Pulmonary artery endothelial cell (primary cell): ENCODE measurements at regions not wholly inside any gene's neighbourhood (a gene's known extent, or its start where the extent isn't known, plus 50 kb on each side); places are given as distances from the start of the nearest gene placed in this dataset.
"Not testable (repeated sequence)": the region's sequence is repeated elsewhere in the genome, so short reads cannot be mapped to it uniquely, and the experiment has no call there.

ENCODE experiments used
- DNase-seq: peaks from one replicate; pipeline ENCODE4 v3.0.0-alpha.2; 2011; ENCODE audit warnings: low read depth, low spot score

DNA sequence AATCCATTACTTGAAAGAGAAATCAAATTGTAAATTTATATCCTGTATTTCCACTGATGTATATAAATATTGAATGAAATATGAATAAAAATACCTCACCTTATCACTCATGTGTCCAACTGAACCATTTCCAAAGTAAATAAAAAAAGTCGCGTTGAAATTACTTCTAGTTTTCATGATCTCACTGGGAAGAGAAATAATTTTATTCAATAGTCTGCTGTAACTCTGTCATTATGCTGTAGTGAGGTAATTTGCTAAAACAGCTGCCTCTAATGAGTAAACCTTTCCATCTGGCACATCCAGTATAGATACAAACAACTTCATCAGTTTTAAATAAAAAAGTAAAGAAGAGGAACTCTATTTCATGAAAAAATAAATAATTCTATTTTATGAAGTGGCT is 611.5 kb downstream of the ZNF608 start:
- DNase-seq = no peak

DNA sequence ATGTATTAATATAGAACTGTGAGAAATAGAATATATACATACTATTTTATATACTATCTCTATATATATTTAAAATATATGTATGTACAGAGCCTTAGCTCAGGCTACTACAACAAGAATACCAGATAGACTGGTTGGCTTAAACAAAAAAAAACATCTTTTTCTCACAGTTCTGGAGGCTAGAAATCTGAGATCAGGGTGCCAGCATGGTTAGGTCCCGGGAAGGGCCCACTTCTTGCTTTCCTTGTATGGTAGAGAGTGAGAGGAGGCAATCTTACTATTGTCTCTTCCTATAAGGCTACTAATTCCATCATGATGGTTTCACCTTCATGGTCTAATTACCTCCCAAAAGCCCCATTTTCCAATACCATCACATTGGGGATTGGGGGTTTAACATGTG is 613.0 kb downstream of the ZNF608 start:
- no peak for DNase-seq

DNA sequence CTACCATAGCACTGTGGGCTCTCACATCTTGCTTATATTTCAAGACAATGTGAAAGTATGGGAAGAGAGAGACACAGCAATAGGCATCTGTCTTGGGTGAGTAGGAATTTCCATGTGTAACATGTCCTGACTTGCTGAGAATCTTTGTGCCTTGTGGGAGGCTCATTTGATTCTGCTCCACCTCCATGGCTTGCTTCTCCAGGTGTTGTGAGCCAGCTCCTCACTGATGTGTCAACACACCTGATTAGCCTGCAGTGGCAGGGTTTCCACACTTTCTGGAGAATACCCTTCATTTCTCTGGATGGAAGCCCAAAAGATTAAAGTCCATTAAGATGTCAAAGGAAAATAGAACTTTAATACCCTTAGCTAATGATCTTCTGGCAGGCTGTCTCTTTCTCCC is 613.6 kb downstream of the ZNF608 start:
- DNase-seq = no peak

DNA sequence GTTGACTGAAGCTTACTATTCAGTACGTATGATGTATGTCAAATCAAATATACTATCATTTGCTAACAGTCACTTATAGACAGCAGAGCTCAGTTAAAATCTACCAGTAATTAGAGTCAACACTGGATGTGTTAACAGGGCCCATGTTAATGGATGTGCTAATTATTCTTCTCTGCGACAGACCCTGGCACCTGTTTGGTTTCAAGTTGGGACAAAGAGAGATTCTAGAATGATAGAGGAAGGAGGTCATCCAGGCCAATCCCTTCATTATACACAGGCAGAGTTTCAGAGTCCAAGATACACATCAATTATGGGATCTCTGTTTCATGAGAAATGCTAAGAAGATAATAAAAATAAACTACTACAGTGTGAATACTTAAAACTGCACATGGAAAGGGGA is 615.0 kb downstream of the ZNF608 start:
- no peak for DNase-seq

DNA sequence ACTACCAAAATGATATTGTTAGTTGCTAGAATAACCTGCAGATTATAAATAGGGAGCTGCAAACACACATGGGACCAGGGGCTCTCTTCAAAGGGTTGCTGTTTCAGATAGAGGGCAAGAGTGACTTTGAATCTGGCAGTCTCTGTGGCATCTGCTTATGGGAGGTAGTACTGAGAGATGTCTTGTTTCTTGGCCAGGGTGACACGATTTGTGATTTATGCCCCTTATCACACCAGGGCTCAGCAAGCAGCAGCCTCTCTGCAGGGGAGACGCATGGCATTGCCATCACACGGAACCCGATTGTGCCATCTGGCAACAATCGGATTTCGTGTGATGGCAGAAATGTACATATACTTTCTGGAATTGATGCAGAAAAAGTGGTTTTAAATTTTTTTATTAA is 615.6 kb downstream of the ZNF608 start:
- no peak for DNase-seq

DNA sequence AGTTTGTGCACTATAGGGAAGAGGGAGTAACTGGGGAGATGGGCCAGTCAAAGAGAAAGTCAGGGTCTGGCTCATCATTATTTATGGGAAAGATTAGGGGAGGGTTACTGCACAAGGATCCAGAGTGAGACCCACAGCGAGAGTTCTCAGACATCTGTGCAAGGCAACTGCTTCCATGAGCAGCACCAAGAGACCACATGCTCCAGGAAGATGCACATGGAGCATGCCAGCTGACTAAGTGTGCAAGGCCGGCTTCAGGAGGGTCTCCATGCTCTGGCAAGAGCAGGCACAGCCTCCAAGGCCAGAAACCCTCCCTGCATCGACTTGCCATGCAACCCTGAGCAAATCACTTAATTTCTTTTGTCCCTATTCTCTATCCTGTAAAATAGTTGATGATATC is 616.9 kb downstream of the CSNK1G3 start:
- DNase-seq = no peak

DNA sequence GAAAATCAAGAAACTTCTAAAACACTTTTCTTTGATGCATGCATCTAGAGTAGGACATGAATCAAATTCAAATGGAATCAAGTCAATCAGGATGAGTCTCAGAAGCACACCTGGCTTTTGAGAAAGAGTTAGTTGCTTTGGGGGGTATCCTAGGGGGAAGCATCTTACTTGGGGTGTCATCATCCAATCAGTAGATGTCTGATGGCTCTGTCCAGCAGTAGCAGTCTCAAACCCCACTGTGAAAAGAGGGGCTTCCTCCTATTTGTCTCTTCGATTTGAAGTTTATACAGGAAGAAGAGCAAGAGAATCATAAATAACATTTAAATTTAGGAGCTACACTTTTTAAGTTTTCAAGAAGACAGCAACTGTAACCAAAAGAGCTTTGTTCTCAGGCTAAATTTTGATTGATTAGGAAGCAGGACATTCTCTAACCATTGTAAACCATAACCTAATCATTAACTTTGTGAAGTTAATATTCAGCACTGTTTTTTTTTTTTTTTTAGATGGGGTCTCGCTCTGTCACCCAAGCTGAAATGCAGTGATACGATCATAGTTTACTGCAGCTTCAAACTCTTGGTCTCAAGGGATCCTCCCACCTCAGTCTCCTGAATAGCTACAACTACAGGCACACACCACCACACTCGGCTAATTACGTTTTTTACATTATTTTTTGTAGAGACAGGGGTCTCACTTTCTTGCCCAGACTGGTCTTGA is 614.7 kb downstream of the CSNK1G3 start:
- no peak for DNase-seq

DNA sequence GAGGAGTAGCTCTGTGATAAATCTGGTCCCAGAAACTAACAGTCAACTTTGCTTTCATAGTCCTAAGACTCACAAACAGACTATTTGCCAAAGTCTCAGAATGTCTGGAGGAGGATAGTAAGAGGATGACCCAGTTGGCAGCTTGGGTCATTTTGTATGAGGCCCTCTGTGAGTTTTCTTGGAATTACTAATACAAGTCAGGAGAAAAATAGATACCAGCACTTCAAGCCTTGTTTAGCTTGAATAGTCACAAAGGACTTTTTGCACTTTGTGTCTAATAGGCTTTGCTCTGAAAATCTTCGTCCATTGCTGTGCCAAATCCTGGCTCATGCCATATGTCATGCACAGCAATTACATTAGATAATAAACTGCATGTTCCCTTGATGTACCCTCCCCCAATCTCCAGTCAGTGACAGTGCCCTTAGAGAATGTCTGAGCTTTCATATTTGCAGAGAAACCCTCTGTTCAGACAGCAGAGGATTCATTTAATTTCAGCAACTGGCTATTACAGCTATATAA is 612.8 kb downstream of the CSNK1G3 start:
- DNase-seq = no peak

DNA sequence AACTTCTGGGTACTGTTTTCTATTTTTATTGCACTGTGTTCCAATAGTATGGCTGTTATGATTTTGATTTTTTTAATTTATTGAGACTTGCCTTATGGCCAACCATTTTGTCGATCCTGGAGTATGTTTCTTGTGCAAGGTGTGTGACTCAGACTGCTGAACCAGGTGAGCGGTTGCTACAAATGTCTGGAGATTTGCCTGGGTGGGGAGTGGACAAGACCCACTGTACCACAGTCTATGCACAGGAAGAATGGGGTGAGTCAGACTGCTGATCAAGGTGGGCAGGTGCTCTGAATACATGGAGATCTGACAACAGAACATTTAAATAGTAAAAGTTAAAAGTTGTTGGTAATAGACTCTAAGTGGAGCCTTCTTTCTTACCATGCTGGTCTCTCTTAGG is 609.2 kb downstream of the CSNK1G3 start:
- no peak for DNase-seq

DNA sequence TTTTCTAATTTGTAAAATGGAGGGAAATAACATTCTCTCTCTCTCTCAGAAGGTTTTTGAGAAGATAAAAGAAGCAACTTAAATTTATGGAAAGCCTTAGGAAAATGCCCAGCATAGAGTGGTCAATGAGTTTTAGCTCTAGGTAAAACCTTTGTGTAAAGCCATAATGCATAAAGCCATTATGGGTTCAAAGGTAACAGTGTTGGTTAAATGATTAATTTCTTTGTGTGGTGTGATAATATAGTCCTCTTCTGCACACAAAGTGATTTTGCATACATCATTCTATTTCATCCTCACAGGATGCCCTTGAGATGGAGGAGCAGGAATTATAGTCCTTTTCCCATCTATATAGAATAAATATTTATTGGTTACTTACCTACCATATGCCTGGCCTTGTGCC is 602.9 kb downstream of the CSNK1G3 start:
- DNase-seq = no peak

DNA sequence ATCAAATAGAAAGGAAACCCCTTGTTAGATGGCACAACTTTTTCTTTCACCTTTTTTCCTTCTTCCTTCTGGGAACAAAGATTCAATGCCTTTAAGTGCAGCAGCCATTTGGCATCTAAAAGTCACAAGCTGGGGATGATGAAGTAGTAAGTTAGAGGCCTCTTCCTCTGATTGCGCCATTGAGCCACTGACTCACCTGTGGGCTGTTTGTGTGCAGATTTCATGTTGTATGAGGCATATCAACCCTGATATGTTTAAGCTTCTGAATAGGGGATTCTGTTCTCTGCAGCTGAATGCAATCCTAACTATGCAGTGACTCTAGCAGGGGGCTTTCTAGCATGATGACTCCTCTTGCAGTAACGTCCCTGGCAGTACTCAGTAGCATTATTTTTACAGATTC is 599.9 kb downstream of the CSNK1G3 start:
- no peak for DNase-seq

DNA sequence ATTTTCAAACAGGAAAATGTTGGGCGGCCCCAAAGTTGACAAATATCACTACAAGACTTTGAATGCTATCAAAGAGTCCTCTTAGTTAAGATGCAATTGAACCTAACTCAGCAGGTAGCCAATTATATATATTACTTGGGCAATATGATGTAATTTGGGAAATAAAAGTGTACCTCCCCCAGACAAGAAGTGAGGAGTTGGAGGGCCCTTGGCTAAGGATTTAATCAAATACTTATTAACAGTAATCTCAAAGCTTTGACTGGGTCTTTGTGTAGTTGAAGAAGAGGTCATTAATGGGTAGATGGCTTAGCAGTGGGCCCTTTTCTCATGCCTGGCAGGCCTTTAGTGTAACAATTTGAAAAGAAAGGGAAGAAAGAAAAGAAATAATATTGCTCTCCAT is 599.0 kb downstream of the CSNK1G3 start:
- DNase-seq = no peak

DNA sequence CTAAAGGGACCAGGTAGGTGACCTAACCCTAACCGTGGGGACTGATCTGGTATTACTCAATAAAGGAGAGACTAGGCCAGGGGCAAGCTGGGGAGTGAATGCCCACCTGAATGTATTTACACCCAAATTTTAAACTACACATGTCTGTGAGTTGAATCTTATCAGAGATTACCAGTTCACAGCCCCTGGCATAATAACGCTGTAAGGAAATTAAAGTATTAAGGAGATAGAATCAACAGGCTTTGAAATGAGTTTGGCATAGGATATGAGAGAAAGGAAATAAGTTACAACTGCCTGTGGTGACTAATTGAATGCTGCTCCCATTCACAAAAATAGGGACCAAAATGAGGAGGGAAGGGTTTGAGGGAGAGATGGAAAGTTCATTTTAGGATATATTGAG is 593.3 kb downstream of the CSNK1G3 start:
- DNase-seq = no peak

DNA sequence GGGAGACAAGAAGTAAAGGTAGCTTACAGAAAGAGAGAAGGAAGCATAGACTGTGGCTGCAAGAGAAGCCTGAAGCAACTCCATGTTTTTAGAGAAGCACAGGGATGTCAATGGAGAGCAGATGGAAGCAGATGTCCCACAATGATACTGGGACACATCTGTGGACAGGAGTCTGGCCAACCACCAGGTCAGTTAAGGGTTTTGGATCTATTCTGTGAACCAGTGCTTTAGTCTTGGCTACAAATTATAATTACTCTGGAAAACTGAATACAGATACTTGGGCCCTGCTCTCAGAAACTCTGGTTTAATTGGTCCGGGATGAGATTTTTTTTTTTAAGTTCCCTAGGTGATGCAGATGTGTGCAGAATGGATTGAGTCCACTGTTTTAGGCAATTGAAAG is 592.8 kb downstream of the CSNK1G3 start:
- DNase-seq = no peak

DNA sequence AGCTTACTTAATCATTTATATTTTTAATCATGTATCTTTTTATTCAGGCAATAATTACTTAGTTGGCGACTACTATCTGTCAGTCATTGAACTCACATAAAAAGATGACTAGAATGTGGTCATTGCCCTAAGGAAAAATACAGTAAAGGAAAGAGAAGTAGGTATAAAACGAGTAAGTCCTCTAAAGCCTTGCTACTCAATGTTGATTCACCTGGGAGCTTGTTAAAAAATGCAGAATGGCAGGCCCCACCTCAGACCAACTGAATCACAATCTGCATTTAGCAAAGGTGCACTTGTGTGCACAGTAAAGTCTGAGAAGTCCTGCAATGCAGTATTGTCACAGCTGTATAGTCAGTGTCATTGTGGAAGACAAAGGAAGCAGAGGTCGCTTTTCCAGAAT is 592.4 kb downstream of the CSNK1G3 start:
- no peak for DNase-seq

DNA sequence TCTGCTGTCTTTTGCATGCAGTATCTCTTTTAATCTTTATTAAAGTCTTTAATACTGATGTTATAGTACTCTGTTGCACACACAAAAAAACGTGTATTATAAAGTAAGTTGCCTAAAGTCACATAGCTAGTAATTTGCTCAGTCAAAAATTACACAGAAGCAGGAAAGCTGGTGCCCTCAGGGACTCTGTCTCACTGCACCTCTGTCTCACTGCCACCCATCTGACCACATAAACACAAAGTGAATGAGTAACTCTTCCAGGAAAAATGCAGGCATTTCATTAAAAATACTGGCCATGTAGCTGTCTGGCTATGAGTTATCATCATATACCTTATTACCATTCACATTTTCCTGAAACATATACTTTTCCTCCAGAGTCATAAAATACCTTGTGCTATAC is 591.7 kb downstream of the CSNK1G3 start:
- no peak for DNase-seq

DNA sequence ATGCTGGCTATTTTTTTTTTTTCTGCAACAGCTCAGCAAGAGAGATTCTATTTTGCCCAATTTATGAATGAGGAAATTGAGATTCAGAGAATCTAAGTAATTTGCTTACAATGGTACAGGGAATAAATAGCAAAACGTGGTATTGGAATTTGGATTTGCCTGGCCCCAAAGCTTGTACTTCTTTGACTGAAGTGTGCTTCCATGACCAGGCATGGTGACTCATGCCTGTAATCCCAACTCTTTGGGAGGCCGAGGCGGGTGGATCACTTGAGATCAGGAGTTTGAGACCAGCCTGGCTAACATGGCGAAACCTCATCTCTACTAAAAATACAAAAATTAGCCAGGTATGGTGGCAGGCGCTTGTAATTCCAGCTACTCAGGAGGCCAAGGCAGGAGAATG is 591.1 kb downstream of the CSNK1G3 start:
- DNase-seq = not testable (repeated sequence)

DNA sequence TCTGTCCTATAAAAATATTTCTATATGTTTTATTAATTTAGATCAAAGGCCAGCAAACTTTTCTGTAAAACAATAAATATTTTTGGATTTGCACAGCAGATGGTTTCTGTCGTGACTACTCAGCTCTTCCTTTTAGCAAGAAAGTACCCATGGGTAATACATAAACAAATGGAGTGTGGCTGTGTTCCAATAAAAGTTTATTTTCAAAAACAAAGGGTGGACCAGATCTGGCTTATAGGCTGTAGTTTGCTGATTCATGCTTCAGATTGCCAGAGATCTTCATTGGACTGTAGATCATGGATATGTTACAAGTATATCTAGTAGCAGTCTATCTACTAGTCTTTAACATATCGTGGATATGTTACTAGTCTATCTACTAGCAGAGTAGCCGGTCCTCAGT is 590.5 kb downstream of the CSNK1G3 start:
- DNase-seq = no peak

DNA sequence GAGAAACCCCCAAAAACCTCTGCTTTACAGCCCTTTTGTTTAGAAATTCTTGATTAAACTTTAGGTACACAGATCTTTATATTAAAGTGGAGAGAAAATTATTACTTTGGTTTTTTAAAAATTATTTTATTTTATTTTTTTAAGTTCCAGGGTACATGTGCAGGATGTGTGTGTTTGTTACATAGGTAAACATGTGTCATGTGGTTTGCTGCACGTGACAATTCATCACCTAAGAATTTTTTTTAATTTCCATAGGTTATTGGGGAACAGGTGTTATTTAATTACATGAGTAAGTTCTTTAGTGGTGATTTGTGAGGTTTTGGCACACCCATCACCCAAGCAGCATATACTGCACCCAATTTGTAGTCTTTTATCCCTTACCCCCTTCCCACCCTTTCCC is 581.7 kb downstream of the CSNK1G3 start:
- DNase-seq = no peak

DNA sequence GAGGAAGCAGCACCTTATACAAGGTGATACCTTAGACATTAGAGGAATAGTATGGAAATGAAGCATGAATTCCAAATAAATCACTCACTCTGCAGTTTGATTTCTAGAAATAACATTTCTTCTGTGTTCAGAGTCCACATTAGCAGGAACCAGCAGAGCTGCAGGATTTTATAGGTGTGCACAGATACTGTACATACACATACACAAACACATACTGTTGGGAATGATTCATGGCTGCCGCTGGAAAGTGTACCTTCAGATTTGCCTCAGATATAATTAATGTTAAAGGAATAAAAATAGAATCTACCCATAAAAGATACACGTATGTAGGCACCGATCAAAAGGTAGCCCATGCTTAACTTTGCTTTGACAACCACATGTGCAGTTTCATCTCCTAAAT is 578.1 kb downstream of the CSNK1G3 start:
- no peak for DNase-seq

DNA sequence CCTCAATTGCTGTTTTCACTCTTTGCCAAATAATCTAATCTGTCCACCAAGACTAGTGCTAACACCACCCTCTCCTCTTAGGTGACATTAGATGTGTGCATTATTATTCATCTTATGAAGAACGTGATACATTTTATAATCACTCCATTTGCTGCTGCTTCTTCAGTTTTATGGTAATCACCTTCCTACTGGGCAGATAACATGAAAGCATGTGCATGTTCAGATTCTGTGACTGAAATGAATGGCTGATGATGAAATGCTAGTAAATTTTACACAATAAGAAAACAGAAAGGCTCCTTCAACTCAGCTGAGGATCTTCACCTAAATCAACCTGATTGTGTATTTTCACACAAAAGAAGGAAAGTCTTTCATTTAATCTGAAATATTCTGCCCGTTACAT is 577.6 kb downstream of the CSNK1G3 start:
- DNase-seq = no peak

DNA sequence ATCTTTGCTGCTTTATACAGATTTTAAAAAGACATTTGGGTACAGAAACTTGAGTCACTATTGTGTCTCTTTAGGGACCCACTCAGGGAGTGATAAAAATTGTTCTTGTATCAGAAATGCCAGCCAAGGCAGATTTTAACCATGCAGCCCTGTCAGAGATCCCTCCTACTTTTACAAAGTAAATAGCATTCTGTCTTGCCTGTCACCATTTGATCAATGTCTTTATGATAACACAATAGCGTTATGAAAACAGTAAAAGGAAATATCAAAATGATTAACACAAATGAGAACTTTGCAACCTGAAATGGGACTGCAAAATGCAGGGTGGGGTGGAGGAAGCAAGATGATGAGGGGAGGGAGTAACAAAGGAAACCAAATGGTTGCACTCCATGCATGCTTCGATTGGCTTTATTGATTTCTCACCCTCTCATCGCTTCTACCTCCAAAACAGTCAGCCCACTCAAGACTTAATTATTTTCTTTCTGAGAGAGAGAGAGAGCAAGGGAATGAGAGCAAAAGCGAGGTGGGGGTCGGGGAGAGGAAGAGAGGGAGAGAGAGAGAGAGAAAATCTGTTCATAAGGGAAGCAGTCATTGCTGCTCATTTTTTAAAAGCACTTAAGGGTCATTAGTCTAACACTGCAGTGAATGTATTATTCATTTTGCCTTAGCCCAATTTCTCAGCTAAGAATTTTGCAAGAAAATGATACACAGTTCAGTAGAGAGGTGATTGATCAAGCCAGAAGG is 576.5 kb downstream of the CSNK1G3 start:
- DNase-seq = no peak

DNA sequence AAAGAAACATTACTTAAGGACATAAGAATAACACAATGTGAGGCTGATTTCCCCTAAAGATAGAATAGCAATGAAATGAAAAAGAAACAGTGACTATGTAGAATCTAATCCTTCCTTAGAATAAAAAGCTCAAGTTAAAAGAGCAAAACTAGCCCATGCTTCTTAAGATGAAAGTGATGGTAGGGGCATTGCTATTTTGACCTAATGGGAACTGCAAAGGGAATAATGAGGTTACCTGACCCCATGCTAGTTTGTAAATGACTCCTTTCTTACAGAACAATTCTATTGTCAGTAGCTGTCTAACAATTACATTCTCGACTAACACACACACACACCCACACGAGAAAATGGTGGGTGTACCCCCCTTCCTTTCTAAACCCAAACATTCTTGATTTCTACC is 575.8 kb downstream of the CSNK1G3 start:
- no peak for DNase-seq
